ENCODE measurements at regions not wholly inside any gene's neighbourhood (a gene's known extent, or its start where the extent isn't known, plus 50 kb on each side); places are given as distances from the start of the nearest gene placed in this dataset.

DNA sequence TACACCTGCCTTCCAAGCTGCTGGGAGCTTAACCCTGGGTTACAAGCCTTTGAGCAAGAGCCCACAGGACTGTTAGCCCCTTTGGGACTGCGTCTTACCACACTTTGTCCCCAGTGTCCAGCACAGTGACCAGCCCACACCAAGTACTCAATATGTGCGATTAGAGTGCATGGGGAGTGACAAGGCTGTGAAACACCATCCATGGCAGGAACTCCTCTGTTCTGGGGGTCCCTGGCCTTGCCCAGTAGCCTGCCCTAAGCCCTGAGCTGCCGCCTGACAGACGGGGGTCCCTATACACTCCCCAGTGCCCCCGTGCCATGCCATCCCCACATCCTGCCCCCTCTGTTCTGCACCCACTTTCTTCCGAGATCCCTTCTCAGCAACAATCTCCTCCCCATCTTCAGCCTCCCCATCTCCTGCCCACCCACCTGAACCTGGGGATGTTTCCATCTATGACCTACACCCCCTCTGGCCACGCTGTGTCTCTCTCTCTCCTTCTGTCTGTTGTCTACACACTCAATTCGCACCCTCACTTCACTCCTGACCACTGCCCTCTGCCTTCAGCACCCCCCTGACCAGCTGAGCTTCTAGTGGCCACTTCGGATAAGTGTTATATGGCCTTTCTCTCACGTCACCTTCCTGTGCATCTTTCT lies 112.9 kb upstream of the SMURF2 start:
- peaks cover 8% of the 10 kb centered on the region for H3K27me3 Mint-ChIP-seq (ENCODE audit: low read depth)
- peaks cover 17% of the 10 kb centered on the region for H3K4me1 Mint-ChIP-seq (ENCODE audit: low read depth)
- intact Hi-C loops (cut with micrococcal nuclease): loop anchor here (5.0 kb wide), 2 partner anchors 162 to 422 kb away; no protein-coding TSS in a partner anchor
- DNase-seq: no peak
- no peaks in the 10 kb centered on the region for H3K9me3 Mint-ChIP-seq
- no peaks in the 10 kb centered on the region for H3K36me3 Mint-ChIP-seq (ENCODE audit: low read depth)
- CTCF ChIA-PET: no interaction called here
- no peak overlapping the region for H3K4me3 Mint-ChIP-seq
- H3K27ac Mint-ChIP-seq: no peak overlapping the region

DNA sequence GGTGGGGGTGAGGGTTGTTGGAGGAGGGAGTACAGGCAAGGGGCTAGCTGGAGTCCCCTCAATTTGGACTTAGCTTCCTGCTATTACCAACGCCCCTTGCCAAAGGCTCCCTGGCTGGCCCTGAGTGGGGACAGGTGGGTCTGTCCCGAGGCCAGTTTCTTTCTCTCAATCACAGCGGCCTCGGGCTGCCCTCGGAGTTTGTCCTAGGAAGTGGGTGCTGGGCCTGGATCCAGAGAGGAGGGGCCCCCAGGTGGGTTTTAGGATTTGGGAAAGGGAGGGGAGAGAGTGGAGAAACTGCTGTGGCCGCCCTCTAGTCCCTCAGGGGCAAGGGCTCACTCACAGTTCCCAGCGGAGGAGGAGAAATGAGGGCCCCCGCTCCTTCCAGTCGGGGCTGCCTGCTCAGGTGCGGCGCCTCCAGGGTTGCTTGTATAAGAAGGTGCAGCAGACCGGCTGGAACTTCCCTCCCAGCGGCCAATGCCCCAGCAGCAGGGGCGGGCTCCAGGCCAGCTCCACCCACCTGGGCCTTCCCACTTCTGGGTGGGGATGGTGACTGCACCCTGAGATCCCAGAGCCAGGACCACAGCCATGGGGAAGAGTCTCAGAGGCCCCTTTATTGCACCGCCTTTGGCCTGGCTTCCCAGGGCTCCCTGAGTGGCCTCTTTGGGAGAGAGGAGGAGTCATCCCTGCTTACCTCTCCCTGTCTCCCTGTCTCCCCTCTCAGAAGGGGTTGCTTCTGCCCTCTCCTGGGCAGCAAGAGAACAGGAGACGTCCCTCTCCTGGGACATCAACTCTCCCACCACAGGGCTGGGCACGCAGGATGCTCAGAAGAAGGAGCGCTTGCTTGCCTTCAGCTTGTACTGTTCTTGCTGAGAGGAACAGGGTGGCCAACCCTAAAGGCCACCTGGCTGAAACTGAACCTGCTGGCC lies 112.0 kb upstream of the SMURF2 start:
- no peak for DNase-seq
- peaks cover 8% of the 10 kb centered on the region for H3K27me3 Mint-ChIP-seq (ENCODE audit: low read depth)
- H3K9me3 Mint-ChIP-seq: no peaks in the 10 kb centered on the region
- H3K4me1 Mint-ChIP-seq (ENCODE audit: low read depth): peaks cover 15% of the 10 kb centered on the region
- CTCF ChIA-PET: no interaction called here
- no peak overlapping the region for H3K27ac Mint-ChIP-seq
- intact Hi-C loops (cut with micrococcal nuclease): no loop called here
- H3K4me3 Mint-ChIP-seq: no peak overlapping the region
- H3K36me3 Mint-ChIP-seq (ENCODE audit: low read depth): no peaks in the 10 kb centered on the region

DNA sequence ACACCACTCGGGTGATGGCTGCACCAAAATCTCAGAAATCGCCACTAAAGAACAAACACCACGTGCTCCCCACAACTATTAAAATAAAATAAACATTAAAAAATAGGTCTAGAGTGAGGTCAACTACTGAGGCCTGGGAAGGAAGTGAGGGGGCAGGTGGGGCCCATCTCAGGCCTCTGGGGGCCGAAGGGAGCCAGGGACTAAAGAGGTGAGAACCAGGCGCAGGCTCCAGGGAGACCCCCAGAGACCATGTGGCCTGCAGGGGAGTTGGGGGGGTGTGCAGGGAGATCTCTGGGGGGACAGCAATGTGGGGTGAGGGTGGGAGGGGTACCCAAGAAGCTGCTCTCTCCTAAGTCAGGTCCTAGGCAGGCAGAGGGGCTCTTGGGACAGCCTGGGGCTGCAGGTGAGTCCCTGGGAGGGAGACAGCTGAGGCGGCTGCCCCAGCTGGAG lies 111.3 kb upstream of the SMURF2 start:
- H3K36me3 Mint-ChIP-seq (ENCODE audit: low read depth): no peaks in the 10 kb centered on the region
- no peak for DNase-seq
- no peak overlapping the region for H3K27ac Mint-ChIP-seq
- no peaks in the 10 kb centered on the region for H3K9me3 Mint-ChIP-seq
- no peak overlapping the region for H3K4me3 Mint-ChIP-seq
- intact Hi-C loops (cut with micrococcal nuclease): no loop called here
- peaks cover 5% of the 10 kb centered on the region for H3K27me3 Mint-ChIP-seq (ENCODE audit: low read depth)
- peaks cover 14% of the 10 kb centered on the region for H3K4me1 Mint-ChIP-seq (ENCODE audit: low read depth)
- CTCF ChIA-PET: no interaction called here

DNA sequence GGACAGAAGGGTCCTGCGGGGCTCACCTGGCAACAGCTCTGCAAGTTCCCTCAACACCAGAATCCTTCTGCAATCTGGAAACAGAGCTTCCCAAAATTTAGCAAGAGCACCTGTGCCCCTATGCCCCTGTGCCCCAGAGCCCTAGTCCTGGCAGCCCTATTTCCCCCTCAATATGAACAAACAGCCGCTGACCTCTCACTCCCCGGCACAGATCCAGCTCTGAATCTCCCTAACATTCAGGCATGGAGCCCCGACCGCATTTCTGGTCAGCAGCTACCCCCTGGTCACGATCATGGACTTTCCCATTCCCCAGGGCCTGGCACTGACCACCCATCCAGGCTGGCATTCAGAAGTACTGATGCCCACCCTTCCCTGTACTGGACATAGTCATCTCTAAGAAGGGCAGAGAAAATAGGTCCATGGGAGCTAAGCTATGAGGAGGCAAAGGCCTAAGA lies 110.8 kb upstream of the SMURF2 start:
- H3K27ac Mint-ChIP-seq: no peak overlapping the region
- peaks cover 5% of the 10 kb centered on the region for H3K27me3 Mint-ChIP-seq (ENCODE audit: low read depth)
- CTCF ChIA-PET: no interaction called here
- H3K9me3 Mint-ChIP-seq: no peaks in the 10 kb centered on the region
- no peaks in the 10 kb centered on the region for H3K36me3 Mint-ChIP-seq (ENCODE audit: low read depth)
- no peak for DNase-seq
- intact Hi-C loops (cut with micrococcal nuclease): no loop called here
- no peak overlapping the region for H3K4me3 Mint-ChIP-seq
- peaks cover 12% of the 10 kb centered on the region for H3K4me1 Mint-ChIP-seq (ENCODE audit: low read depth)

DNA sequence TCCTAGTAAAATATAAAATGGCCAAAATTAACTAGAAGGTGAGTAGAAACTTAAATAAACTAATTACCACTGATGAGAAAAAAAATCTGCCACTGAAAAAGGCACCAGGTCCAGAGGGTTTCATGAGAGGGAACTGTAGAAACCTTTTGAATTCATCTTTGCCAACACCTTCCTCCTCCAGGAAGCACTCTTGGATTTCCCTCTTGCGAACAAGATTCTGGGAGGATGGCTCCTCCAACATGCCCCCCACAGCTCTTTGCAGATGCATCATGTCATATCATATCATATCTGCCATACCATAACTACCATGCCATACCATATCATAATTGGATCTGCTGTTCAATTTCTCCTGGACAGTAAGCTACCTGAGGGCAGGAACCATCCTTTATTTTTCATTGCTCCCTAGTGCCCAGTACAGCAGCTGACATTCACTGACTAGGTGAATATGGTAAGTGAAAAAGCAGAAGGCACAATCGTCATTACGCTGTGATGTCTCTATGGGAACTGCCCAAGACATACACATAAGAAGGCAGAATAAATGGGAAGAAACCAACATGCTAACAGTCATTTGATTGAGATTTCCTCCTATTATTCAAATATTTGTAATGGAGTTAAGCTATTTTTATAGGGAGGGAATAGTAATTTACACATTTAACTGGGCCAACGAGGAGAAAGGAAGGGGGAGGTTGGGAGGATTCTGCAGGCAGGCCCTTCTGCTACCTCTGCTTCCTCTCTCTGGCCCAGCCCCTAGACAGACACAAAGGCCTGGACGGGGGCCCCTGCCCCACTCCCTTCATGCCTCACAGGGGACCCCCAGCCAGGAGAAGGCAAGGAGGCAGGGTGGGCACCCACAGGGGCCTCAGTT lies 110.1 kb upstream of the SMURF2 start:
- Mint-ChIP-seq H3K36me3 (ENCODE audit: low read depth) (no peaks in the 10 kb centered on the region), H3K4me1 (ENCODE audit: low read depth) (peaks cover 6% of the 10 kb centered on the region), H3K27ac (no peak overlapping the region), H3K4me3 (no peak overlapping the region), H3K9me3 (no peaks in the 10 kb centered on the region), H3K27me3 (ENCODE audit: low read depth) (peaks cover 2% of the 10 kb centered on the region)
- intact Hi-C loops (cut with micrococcal nuclease): no loop called here
- no peak for DNase-seq
- CTCF ChIA-PET: no interaction called here

DNA sequence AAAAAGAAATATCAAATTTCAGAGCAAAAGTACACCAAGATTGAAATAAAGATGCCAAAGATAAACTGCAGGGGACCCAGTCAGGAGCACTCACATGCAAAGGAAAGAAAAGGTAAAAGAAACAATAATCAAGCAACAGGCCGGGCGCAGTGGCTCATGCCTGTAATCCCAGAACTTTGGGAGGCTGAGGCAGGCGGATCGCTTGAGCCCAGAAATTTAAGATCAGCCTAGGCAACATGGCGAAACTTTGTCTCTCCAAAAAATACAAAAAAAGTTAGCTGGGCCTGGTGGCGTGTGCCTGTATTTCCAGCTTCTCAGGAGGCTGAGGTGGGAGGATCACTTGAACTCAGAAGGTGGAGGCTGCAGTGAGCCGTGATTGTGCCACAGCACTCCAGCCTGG lies 107.6 kb upstream of the SMURF2 start:
- CTCF ChIA-PET: no interaction called here
- intact Hi-C loops (cut with micrococcal nuclease): no loop called here

DNA sequence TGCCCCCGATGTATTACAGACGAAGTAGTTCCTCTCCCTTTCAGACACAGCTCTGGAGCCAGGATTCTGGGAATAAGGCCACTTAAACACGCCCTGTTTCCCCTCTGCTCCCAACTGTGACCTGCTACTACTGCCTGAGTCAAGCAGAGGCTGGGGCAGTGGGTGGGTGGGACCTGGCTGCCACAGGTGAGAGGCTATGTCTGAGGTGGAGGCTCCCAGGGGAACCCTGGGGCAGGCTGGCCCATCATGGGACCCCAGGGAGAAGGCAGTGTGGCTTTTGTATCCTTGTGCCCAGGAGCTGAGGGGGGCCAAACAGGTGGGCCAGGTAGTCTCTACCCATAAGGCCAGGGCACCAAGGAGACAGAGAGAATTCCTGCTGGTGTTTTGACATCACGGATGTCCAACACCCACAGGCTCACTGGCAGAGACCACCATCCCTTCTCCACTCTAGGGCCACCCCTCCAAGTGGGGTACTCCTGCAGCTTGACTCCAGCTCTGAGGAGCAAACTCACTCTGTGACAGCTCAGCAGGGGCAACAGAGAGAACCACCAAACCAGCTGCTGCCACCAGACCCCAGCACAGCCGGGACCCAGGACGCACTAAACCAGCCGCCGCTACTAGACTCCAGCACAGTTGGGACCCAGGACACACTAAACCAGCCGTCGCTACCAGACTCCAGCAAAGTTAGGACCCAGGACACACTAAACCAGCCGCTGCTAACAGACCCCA lies 105.3 kb upstream of the SMURF2 start:
- H3K27me3 Mint-ChIP-seq (ENCODE audit: low read depth): no peaks in the 10 kb centered on the region
- intact Hi-C loops (cut with micrococcal nuclease): no loop called here
- H3K36me3 Mint-ChIP-seq (ENCODE audit: low read depth): peaks cover 2% of the 10 kb centered on the region
- H3K4me3 Mint-ChIP-seq: no peak overlapping the region
- DNase-seq: no peak
- CTCF ChIA-PET: no interaction called here
- no peaks in the 10 kb centered on the region for H3K9me3 Mint-ChIP-seq
- H3K27ac Mint-ChIP-seq: no peak overlapping the region
- H3K4me1 Mint-ChIP-seq (ENCODE audit: low read depth): no peaks in the 10 kb centered on the region

More for the DNA sequence above, 107.6 kb upstream of the SMURF2 start:
- no peaks in the 10 kb centered on the region for H3K4me1 Mint-ChIP-seq (ENCODE audit: low read depth)
- H3K27ac Mint-ChIP-seq: no peak overlapping the region
- H3K27me3 Mint-ChIP-seq (ENCODE audit: low read depth): no peaks in the 10 kb centered on the region
- DNase-seq: no peak
- H3K9me3 Mint-ChIP-seq: no peaks in the 10 kb centered on the region
- peaks cover under 1% of the 10 kb centered on the region for H3K36me3 Mint-ChIP-seq (ENCODE audit: low read depth)
- no peak overlapping the region for H3K4me3 Mint-ChIP-seq

DNA sequence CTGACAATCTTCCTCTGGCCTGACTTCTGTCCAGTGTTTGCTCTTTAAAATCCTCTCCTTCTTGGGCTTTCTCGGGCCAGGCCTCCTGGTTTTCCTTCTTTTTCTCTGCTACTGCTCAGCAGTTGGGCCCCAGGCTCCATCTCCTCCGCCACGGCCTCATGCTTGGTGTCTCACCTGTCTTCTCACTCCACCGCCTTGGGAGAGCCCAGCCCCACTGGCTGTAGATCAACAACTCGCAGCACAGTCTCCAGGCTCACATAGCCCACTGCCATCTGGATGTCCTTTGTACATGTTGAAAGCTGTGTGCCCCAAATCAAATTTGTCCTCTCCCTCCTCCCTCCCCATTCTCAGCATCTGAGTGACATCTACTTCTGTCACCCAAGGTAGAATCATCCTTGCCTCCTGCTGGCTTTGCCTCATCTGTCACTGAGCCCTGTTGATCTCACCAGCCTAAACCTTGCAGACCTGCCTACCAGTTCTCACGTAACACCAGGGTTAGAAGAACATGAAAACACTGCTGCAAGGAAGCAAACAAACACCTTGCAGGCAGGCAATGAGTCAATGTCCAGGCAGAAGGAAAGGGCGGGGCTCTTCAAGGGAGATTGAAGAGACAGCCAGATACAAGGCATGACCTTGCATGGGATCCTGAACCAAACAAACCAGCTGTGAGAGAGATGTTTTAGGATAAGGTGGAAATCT lies 103.2 kb upstream of the SMURF2 start:
- CTCF ChIA-PET: interaction anchor here (0.7 kb wide), 1 partner anchor 15 kb away, joined by 5 read pairs; no protein-coding TSS in a partner anchor
- intact Hi-C loops (cut with micrococcal nuclease): no loop called here
- H3K27ac Mint-ChIP-seq: no peak overlapping the region
- H3K4me3 Mint-ChIP-seq: no peak overlapping the region
- H3K9me3 Mint-ChIP-seq: no peaks in the 10 kb centered on the region
- DNase-seq: no peak
- no peaks in the 10 kb centered on the region for H3K4me1 Mint-ChIP-seq (ENCODE audit: low read depth)
- peaks cover 2% of the 10 kb centered on the region for H3K36me3 Mint-ChIP-seq (ENCODE audit: low read depth)
- H3K27me3 Mint-ChIP-seq (ENCODE audit: low read depth): no peaks in the 10 kb centered on the region

DNA sequence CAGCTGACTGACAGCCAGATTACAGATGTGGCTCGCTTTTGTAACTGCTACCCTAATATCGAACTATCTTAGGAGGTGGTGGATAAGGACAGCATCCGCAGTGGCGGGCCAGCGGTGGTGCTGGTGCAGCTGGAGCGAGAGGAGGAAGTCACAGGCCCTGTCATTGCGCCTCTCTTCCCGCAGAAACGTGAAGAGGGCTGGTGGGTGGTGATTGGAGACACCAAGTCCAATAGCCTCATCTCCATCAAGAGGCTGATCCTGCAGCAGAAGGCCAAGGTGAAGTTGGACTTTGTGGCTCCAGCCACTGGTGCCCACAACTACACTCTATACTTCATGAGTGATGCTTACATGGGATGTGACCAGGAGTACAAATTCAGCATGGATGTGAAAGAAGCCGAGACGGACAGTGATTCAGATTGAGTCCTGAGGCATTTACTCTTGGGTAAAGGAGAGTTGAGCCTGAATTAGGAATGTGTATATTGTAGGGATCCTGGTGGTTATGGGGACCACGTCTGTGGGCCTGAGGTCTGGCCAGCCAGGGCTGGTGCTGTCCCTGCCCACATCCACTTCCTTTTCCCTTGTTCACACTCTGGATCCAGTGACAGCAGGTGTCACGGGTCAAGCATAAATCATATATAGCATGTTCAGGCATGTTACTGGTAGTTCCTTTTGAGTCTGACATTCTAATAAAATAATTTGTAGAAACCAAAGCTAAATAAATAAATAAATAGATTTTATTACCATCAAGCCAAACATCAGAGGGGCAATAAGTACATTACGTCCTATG lies 89.0 kb upstream of the SMURF2 start:
- CTCF ChIA-PET: no interaction called here
- H3K27ac Mint-ChIP-seq: no peak overlapping the region

DNA sequence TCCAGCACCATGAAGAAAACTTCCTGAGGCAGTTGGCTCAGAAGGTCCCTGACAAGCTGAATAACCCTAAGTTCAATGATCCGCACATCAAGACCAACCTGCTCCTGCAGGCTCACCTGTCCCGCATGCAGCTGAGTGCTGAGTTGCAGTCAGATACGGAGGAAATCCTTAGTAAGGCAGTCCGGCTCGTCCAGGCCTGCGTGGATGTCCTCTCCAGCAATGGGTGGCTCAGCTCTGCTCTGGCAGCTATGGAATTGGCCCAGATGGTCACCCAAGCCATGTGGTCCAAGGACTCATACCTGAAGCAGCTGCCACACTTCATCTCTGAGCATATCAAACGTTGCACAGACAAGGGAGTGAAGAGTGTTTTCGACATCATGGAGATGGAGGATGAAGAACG lies 88.4 kb upstream of the SMURF2 start:
- no peaks in the 10 kb centered on the region for H3K27me3 Mint-ChIP-seq (ENCODE audit: low read depth)
- no peak overlapping the region for H3K27ac Mint-ChIP-seq
- CTCF ChIA-PET: no interaction called here
- no peaks in the 10 kb centered on the region for H3K36me3 Mint-ChIP-seq (ENCODE audit: low read depth)
- intact Hi-C loops (cut with micrococcal nuclease): no loop called here
- DNase-seq: no peak
- no peaks in the 10 kb centered on the region for H3K9me3 Mint-ChIP-seq
- H3K4me3 Mint-ChIP-seq: no peak overlapping the region
- no peaks in the 10 kb centered on the region for H3K4me1 Mint-ChIP-seq (ENCODE audit: low read depth)

More for the DNA sequence above, 89.0 kb upstream of the SMURF2 start:
- no peak for DNase-seq
- no peaks in the 10 kb centered on the region for H3K36me3 Mint-ChIP-seq (ENCODE audit: low read depth)
- no peaks in the 10 kb centered on the region for H3K27me3 Mint-ChIP-seq (ENCODE audit: low read depth)
- no peaks in the 10 kb centered on the region for H3K4me1 Mint-ChIP-seq (ENCODE audit: low read depth)
- H3K9me3 Mint-ChIP-seq: no peaks in the 10 kb centered on the region
- no peak overlapping the region for H3K4me3 Mint-ChIP-seq
- intact Hi-C loops (cut with micrococcal nuclease): no loop called here

DNA sequence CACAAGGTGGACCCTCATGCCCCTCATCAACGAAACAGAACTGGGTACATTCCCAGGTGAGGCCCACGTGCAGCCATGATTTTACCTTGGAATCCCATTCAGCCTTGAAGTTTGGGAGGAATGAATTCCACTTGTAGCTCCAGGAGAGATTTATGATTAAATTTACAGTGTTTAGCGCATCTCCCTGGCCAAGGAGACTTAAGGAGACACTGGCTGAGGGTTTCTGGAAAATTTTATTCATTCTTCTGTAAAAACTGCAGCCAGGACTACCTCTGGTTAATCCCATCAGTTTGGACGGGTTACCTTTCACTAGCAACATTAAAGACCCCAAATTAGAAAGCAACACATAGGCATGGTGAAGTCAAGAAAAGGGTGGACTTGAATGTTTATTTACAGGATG lies 87.2 kb upstream of the SMURF2 start:
- no peaks in the 10 kb centered on the region for H3K9me3 Mint-ChIP-seq
- no peaks in the 10 kb centered on the region for H3K27me3 Mint-ChIP-seq (ENCODE audit: low read depth)
- intact Hi-C loops (cut with micrococcal nuclease): no loop called here
- DNase-seq: no peak
- no peak overlapping the region for H3K27ac Mint-ChIP-seq
- no peaks in the 10 kb centered on the region for H3K36me3 Mint-ChIP-seq (ENCODE audit: low read depth)
- no peaks in the 10 kb centered on the region for H3K4me1 Mint-ChIP-seq (ENCODE audit: low read depth)
- CTCF ChIA-PET: no interaction called here
- no peak overlapping the region for H3K4me3 Mint-ChIP-seq
